Body of pancreas (tissue), 4 donors: ENCODE measurements at regions not wholly inside any gene's neighbourhood (a gene's known extent, or its start where the extent isn't known, plus 50 kb on each side); places are given as distances from the start of the nearest gene placed in this dataset.

Source experiments
- POLR2A ChIP-seq, 3 donors: fragments of 450-650 bp; IDR thresholded peaks; one replicate each; pipeline ENCODE4 v1.6.1; 2016; ENCODE audit warnings: antibody characterized with exemption in 3 of 3, mild to moderate bottlenecking in 2 of 3
- TF ChIP-seq, protein P1 (sequence below), 7 experiments: fragments of 450-650 bp in 4 of 7; fragments of 200-600 bp in 3 of 7; sonication (generic) in 3 of 7; IDR thresholded peaks; one replicate each; pipeline ENCODE4 v1.5.1; 2016 to 2019; ENCODE audit warnings: antibody characterized with exemption in 7 of 7

DNA sequence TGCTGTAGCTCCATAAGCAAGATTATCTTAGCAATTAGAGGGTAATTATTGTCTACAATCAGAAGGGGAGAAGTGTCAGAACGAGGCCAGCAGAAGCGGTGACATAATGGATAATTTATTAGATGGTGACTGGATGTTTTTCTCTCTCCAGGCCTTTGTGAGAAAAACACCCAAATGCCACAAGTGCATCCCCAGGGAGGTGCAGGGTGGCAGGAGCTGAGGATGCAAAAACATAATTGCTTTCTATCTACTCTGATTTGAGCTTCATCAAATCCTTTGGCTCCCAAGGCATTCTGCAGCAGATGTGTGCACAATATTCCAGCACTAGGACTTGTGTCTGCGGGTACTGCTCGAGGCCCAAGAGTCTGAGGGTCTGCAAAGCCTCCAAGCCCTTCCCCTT lies 220.1 kb upstream of the SERP2 start:
- no peak for TF ChIP-seq POLR2A (IDR thresholded peaks at IDR 0.05)
- TF ChIP-seq, protein P1, sequence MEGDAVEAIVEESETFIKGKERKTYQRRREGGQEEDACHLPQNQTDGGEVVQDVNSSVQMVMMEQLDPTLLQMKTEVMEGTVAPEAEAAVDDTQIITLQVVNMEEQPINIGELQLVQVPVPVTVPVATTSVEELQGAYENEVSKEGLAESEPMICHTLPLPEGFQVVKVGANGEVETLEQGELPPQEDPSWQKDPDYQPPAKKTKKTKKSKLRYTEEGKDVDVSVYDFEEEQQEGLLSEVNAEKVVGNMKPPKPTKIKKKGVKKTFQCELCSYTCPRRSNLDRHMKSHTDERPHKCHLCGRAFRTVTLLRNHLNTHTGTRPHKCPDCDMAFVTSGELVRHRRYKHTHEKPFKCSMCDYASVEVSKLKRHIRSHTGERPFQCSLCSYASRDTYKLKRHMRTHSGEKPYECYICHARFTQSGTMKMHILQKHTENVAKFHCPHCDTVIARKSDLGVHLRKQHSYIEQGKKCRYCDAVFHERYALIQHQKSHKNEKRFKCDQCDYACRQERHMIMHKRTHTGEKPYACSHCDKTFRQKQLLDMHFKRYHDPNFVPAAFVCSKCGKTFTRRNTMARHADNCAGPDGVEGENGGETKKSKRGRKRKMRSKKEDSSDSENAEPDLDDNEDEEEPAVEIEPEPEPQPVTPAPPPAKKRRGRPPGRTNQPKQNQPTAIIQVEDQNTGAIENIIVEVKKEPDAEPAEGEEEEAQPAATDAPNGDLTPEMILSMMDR (IDR thresholded peaks at IDR 0.05) = no peak
